B cell (primary cell): ENCODE measurements at regions not wholly inside any gene's neighbourhood (a gene's known extent, or its start where the extent isn't known, plus 50 kb on each side); places are given as distances from the start of the nearest gene placed in this dataset.

ENCODE experiments used
- ATAC-seq: fragments of 200-7000 bp; cut with Tn5 transposase; one replicate; pipeline ENCODE4 v1.10.0; 2021; ENCODE audit warnings: low read depth, mild to moderate bottlenecking, moderate number of reproducible peaks, moderate library complexity
- CTCF ChIA-PET: fragments of 350-600 bp; sonication (Branson Sonifier 250); formaldehyde crosslinking; loops from one replicate; lab custom pipeline; 2021; ENCODE audit warnings: antibody characterized with exemption, inconsistent platforms; lab: Charles Lee
- POLR2A ChIA-PET: fragments of 350-600 bp; sonication (Branson Sonifier 250); formaldehyde crosslinking; loops from one replicate; lab custom pipeline; 2021; ENCODE audit warnings: antibody characterized with exemption; lab: Charles Lee
- DNase-seq: peaks from one replicate; pipeline ENCODE4 v3.0.0; 2013
- H2AFZ ChIP-seq: 2 replicates; pipeline ENCODE4 v1.6.1; 2012; ENCODE audit warnings: mild to moderate bottlenecking, low read depth, low read length; ENCODE audit not compliant: insufficient read depth, poor library complexity, severe bottlenecking
- H3K27ac ChIP-seq, 2 donors: 1 replicate in 1 of 2; 2 replicates in 1 of 2; pipeline ENCODE4 v1.5.1; 2012 to 2013; ENCODE audit warnings: low read length in 2 of 2, mild to moderate bottlenecking in 2 of 2, moderate library complexity in 1 of 2
- H3K27me3 ChIP-seq, 4 experiments: fragments of 200-600 bp in 1 of 4; sonication (generic) in 1 of 4; replicated peaks in 1 of 4; 1 replicate in 2 of 4; 2 replicates in 2 of 4; pipeline versions ENCODE4 v1.6.1 to v1.7.0; 2013 to 2016; ENCODE audit warnings: low read length in 3 of 4, mild to moderate bottlenecking in 2 of 4, mixed read lengths in 1 of 4, moderate library complexity in 1 of 4; ENCODE audit not compliant: insufficient read depth in 4 of 4, control insufficient read depth in 3 of 4; ENCODE audit errors: control extremely low read depth in 1 of 4
- H3K36me3 ChIP-seq, 2 experiments: replicated peaks in 1 of 2; 1 replicate in 1 of 2; 2 replicates in 1 of 2; pipeline versions ENCODE4 v1.6.1 to v1.7.1; 2013; ENCODE audit warnings: low read length in 1 of 2; ENCODE audit not compliant: insufficient read depth in 2 of 2, control insufficient read depth in 1 of 2; ENCODE audit errors: control extremely low read depth in 1 of 2, extremely low read depth in 1 of 2
- H3K4me1 ChIP-seq, 2 donors: fragments of 200-600 bp in 1 of 2; sonication (generic) in 1 of 2; 1 replicate in 1 of 2; 2 replicates in 1 of 2; pipeline versions ENCODE4 v1.5.1 to v1.6.1; 2013 to 2017; ENCODE audit warnings: low read length in 2 of 2; ENCODE audit not compliant: control insufficient read depth in 2 of 2, insufficient read depth in 2 of 2
- H3K4me2 ChIP-seq: replicated peaks from 2 replicates; pipeline ENCODE3; 2012; ENCODE audit warnings: mild to moderate bottlenecking, low read depth, low read length; ENCODE audit not compliant: poor library complexity, severe bottlenecking
- H3K4me3 ChIP-seq, 5 experiments: fragments of 200-600 bp in 1 of 5; sonication (generic) in 1 of 5; 1 replicate in 3 of 5; 2 replicates in 2 of 5; pipeline versions ENCODE4 v1.5.1 to v1.7.0; 2011 to 2016; ENCODE audit warnings: low read length in 4 of 5, mild to moderate bottlenecking in 4 of 5, low read depth in 2 of 5, control low read depth in 1 of 5, moderate library complexity in 1 of 5; ENCODE audit not compliant: insufficient read depth in 1 of 5; ENCODE audit errors: control extremely low read depth in 1 of 5, extremely low read depth in 1 of 5
- H3K79me2 ChIP-seq: fragments of 200-600 bp; sonication (generic); one replicate; pipeline ENCODE4 v1.6.0; 2016; ENCODE audit warnings: low read length; ENCODE audit not compliant: control insufficient read depth, insufficient read depth
- H3K9ac ChIP-seq: fragments of 200-600 bp; sonication (generic); 2 replicates; pipeline ENCODE4 v1.6.1; 2017; ENCODE audit warnings: mild to moderate bottlenecking, low read length, moderate library complexity
- H3K9me3 ChIP-seq, 3 donors: one replicate each; pipeline versions ENCODE4 v1.6.1 to v1.7.1; 2013; ENCODE audit warnings: low read length in 2 of 3; ENCODE audit not compliant: control insufficient read depth in 2 of 3, insufficient read depth in 1 of 3; ENCODE audit errors: control extremely low read depth in 1 of 3
- H4K20me1 ChIP-seq: 2 replicates; pipeline ENCODE4 v1.6.0; 2012; ENCODE audit warnings: mild to moderate bottlenecking, low read length; ENCODE audit not compliant: insufficient read depth, control insufficient read depth, poor library complexity, severe bottlenecking
- H3K27ac Mint-ChIP-seq: one replicate; pipeline ENCODE4 v1.8.0; 2021; ENCODE audit warnings: mixed read lengths
- H3K27me3 Mint-ChIP-seq: one replicate; pipeline ENCODE4 v1.8.0; 2021; ENCODE audit warnings: mixed read lengths
- H3K4me1 Mint-ChIP-seq: one replicate; pipeline ENCODE4 v1.8.0; 2021; ENCODE audit warnings: mixed read lengths
- H3K4me3 Mint-ChIP-seq: one replicate; pipeline ENCODE4 v1.8.0; 2021; ENCODE audit warnings: mixed read lengths
- H3K9me3 Mint-ChIP-seq: one replicate; pipeline ENCODE4 v1.8.0; 2022; ENCODE audit warnings: mixed read lengths; ENCODE audit not compliant: insufficient read depth
- EZH2 ChIP-seq: IDR thresholded peaks from 2 replicates; pipeline ENCODE4 v1.6.1; 2012; ENCODE audit warnings: borderline replicate concordance, low read depth, mild to moderate bottlenecking, moderate library complexity, low read length; ENCODE audit not compliant: insufficient read depth, poor library complexity, severe bottlenecking
- WGBS: methylation state at CpG from one replicate; pipeline ENCODE4 v1.1.5; 2013; ENCODE audit warnings: missing lambda C conversion rate; ENCODE audit not compliant: insufficient coverage; 5-methylcytosine and 5-hydroxymethylcytosine counted together
- intact Hi-C: fragments of 100-400 bp; cut with micrococcal nuclease; formaldehyde crosslinking; loops from one replicate; pipeline ENCODE4 v1.10.0; 2022
- TF ChIP-seq, protein P1 (sequence below): fragments of 200-600 bp; IDR thresholded peaks from one replicate; pipeline ENCODE4 v1.8.0; 2022; ENCODE audit warnings: antibody characterized with exemption, mild to moderate bottlenecking

DNA sequence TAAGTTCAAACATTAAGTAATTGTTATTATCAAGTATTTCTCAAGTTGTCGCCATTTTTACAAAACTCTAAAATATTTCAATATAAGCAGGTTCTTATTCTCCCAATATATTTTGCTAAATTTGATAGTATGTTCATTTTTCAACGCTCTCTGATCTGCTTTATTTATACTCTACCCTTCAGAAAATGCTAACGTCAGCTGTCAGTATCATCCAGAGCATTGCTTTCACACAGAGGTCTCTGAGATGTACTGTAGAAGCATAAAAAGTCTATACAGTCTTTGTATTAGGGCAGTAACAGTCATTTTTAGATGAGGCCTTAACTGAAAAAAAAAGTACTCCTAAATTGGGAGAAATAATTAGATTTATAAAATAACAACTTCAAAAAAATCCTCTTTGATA is 533.1 kb upstream of the LRFN5 start:
- CTCF ChIA-PET = no interaction called here
- intact Hi-C loops = no loop called here
- H3K4me1 ChIP-seq = no peaks in the 10 kb centered on the region

DNA sequence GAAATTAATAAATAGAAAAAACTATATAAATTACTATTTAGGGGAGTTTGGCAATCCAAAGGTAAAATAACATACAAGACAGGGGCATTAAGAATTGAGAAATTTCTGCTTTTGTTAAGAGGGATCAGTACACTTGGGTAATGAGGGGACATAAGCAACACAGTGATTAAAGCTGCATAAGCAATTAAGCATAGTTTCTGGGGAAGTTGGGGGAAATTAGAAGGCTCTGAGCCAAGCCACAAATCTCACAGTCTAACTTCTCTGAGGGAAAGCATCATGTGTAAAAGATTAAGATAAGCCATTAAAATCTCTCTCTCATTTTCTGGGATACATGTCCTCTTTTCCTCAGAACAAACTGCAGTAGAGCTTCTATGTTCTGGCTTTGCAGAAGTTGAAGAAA is 533.9 kb upstream of the LRFN5 start:
- Mint-ChIP-seq H3K4me3 (no peak overlapping the region), H3K27me3 (no peaks in the 10 kb centered on the region), H3K27ac (no peak overlapping the region), H3K9me3 (no peaks in the 10 kb centered on the region), H3K4me1 (no peaks in the 10 kb centered on the region)
- Histone ChIP-seq H3K27ac (no peak overlapping the region), H2AFZ (no peak overlapping the region), H3K9ac (no peak overlapping the region), H3K9me3 (no peaks in the 10 kb centered on the region), H4K20me1 (no peaks in the 10 kb centered on the region), H3K27me3 (no peaks in the 10 kb centered on the region), H3K79me2 (no peaks in the 10 kb centered on the region), H3K4me2 (no peak overlapping the region), H3K4me3 (no peak overlapping the region), H3K4me1 (no peaks in the 10 kb centered on the region), H3K36me3 (no peaks in the 10 kb centered on the region)
- TF ChIP-seq EZH2 = no peak
- TF ChIP-seq, protein P1, sequence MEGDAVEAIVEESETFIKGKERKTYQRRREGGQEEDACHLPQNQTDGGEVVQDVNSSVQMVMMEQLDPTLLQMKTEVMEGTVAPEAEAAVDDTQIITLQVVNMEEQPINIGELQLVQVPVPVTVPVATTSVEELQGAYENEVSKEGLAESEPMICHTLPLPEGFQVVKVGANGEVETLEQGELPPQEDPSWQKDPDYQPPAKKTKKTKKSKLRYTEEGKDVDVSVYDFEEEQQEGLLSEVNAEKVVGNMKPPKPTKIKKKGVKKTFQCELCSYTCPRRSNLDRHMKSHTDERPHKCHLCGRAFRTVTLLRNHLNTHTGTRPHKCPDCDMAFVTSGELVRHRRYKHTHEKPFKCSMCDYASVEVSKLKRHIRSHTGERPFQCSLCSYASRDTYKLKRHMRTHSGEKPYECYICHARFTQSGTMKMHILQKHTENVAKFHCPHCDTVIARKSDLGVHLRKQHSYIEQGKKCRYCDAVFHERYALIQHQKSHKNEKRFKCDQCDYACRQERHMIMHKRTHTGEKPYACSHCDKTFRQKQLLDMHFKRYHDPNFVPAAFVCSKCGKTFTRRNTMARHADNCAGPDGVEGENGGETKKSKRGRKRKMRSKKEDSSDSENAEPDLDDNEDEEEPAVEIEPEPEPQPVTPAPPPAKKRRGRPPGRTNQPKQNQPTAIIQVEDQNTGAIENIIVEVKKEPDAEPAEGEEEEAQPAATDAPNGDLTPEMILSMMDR = no peak
- POLR2A ChIA-PET = no interaction called here
- ATAC-seq = no peak
- intact Hi-C loops = no loop called here
- DNase-seq = no peak
- CTCF ChIA-PET = no interaction called here

More for the DNA sequence above, 533.1 kb upstream of the LRFN5 start:
- H3K9me3 ChIP-seq = no peaks in the 10 kb centered on the region
- no peak for DNase-seq
- Mint-ChIP-seq H3K4me3 (no peak overlapping the region), H3K4me1 (no peaks in the 10 kb centered on the region), H3K27me3 (no peaks in the 10 kb centered on the region), H3K27ac (no peak overlapping the region), H3K9me3 (no peaks in the 10 kb centered on the region)
- H4K20me1 ChIP-seq = no peaks in the 10 kb centered on the region
- no peak for TF ChIP-seq EZH2
- TF ChIP-seq, protein P1 = no peak
- no peak overlapping the region for H3K27ac ChIP-seq
- no peak for ATAC-seq
- H3K79me2 ChIP-seq = no peaks in the 10 kb centered on the region
- H2AFZ ChIP-seq = no peak overlapping the region
- no peak overlapping the region for H3K4me2 ChIP-seq
- no peaks in the 10 kb centered on the region for H3K27me3 ChIP-seq
- H3K9ac ChIP-seq = no peak overlapping the region
- no CpG with 5 or more reads among the region's 3 CpGs for WGBS
- POLR2A ChIA-PET = no interaction called here
- H3K36me3 ChIP-seq = no peaks in the 10 kb centered on the region
- H3K4me3 ChIP-seq = no peak overlapping the region
